Neural cell (in vitro differentiated cells): ENCODE measurements at regions not wholly inside any gene's neighbourhood (a gene's known extent, or its start where the extent isn't known, plus 50 kb on each side); places are given as distances from the start of the nearest gene placed in this dataset.

Experiments used
- CTCF ChIP-seq: fragments of 450-650 bp; IDR thresholded peaks from 2 replicates; pipeline ENCODE4 v1.5.1; 2014; ENCODE audit warnings: antibody characterized with exemption, mild to moderate bottlenecking, moderate library complexity; ENCODE audit not compliant: poor library complexity, severe bottlenecking
- EZH2 ChIP-seq: fragments of 200-600, 300-800 bp; shearing (Covaris generic), sonication (generic); IDR thresholded peaks from 2 replicates; pipeline ENCODE4 v1.6.1; 2014; ENCODE audit warnings: antibody characterized with exemption, low read length, borderline replicate concordance, mild to moderate bottlenecking; ENCODE audit not compliant: insufficient read depth, poor library complexity, severe bottlenecking
- POLR2AphosphoS5 ChIP-seq: IDR thresholded peaks from 2 replicates; pipeline ENCODE4 v1.6.1; 2012
- RAD21 ChIP-seq: fragments of 450-650 bp; conservative IDR thresholded peaks from 2 replicates; pipeline ENCODE4 v1.6.1; 2014; ENCODE audit warnings: antibody characterized with exemption, mild to moderate bottlenecking, moderate library complexity
- REST ChIP-seq: IDR thresholded peaks from 2 replicates; pipeline ENCODE4 v1.6.1; 2012; ENCODE audit warnings: borderline replicate concordance

- TF ChIP-seq RAD21 (no peak), CTCF (no peak), EZH2 (no peak), REST (no peak), POLR2AphosphoS5 (no peak)
These were observed 1440.9 kb upstream of the ADGRL3 start for GRCh38 chr4:59759082-59759825.
